ENCODE measurements at regions not wholly inside any gene's neighbourhood (a gene's known extent, or its start where the extent isn't known, plus 50 kb on each side); places are given as distances from the start of the nearest gene placed in this dataset.

GRCh38 chr10:4301291-4302045 lies 516.5 kb upstream of the KLF6 start:
- no peak for DNase-seq (ENCODE audit: insufficient read length, low spot score)
- FAIRE-seq = no peak
- no peak for TF ChIP-seq POLR2A (IDR thresholded peaks at IDR 0.05; ENCODE audit: low read depth, low read length)
- TF ChIP-seq POLR2AphosphoS5 (IDR thresholded peaks at IDR 0.05; ENCODE audit: low read depth, low read length) = no peak
- no peak for TF ChIP-seq TAF1 (IDR thresholded peaks at IDR 0.05; ENCODE audit: low read depth, low read length)
- TF ChIP-seq POU2F2 (IDR thresholded peaks at IDR 0.05; ENCODE audit: low read depth, low read length) = no peak
- no peak for TF ChIP-seq SPI1 (IDR thresholded peaks at IDR 0.05; ENCODE audit: low read depth, low read length)
- TF ChIP-seq PAX5 (IDR thresholded peaks at IDR 0.05; ENCODE audit: insufficient read depth, low read length, severe bottlenecking) = no peak

GRCh38 chr10:4296161-4296560 lies 511.2 kb upstream of the KLF6 start:
- FAIRE-seq (no peak), DNase-seq (ENCODE audit: insufficient read length, low spot score) (no peak)
- TF ChIP-seq TAF1 (IDR thresholded peaks at IDR 0.05; ENCODE audit: low read depth, low read length) (no peak), PAX5 (IDR thresholded peaks at IDR 0.05; ENCODE audit: insufficient read depth, low read length, severe bottlenecking) (no peak)

- DNase-seq (ENCODE audit: insufficient read length, low spot score) (no peak), FAIRE-seq (no peak)
- no peak for TF ChIP-seq POU2F2 (IDR thresholded peaks at IDR 0.05; ENCODE audit: low read depth, low read length)
- no peak for TF ChIP-seq TAF1 (IDR thresholded peaks at IDR 0.05; ENCODE audit: low read depth, low read length)
- TF ChIP-seq PAX5 (IDR thresholded peaks at IDR 0.05; ENCODE audit: insufficient read depth, low read length, severe bottlenecking) = no peak
- TF ChIP-seq SPI1 (IDR thresholded peaks at IDR 0.05; ENCODE audit: low read depth, low read length) = no peak
- no peak for TF ChIP-seq POLR2AphosphoS5 (IDR thresholded peaks at IDR 0.05; ENCODE audit: low read depth, low read length)
- TF ChIP-seq POLR2A (IDR thresholded peaks at IDR 0.05; ENCODE audit: low read depth, low read length) = no peak
These were observed 510.2 kb upstream of the KLF6 start for GRCh38 chr10:4294996-4295792.

GRCh38 chr10:4294271-4294670 lies 509.3 kb upstream of the KLF6 start:
- DNase-seq (ENCODE audit: insufficient read length, low spot score) = no peak
- no peak for FAIRE-seq
- no peak for TF ChIP-seq POU2F2 (IDR thresholded peaks at IDR 0.05; ENCODE audit: low read depth, low read length)
- no peak for TF ChIP-seq TAF1 (IDR thresholded peaks at IDR 0.05; ENCODE audit: low read depth, low read length)
- no peak for TF ChIP-seq PAX5 (IDR thresholded peaks at IDR 0.05; ENCODE audit: insufficient read depth, low read length, severe bottlenecking)
- TF ChIP-seq SPI1 (IDR thresholded peaks at IDR 0.05; ENCODE audit: low read depth, low read length) = no peak
- TF ChIP-seq POLR2AphosphoS5 (IDR thresholded peaks at IDR 0.05; ENCODE audit: low read depth, low read length) = no peak
- no peak for TF ChIP-seq POLR2A (IDR thresholded peaks at IDR 0.05; ENCODE audit: low read depth, low read length)

GRCh38 chr10:4291990-4292389 lies 507.0 kb upstream of the KLF6 start:
- DNase-seq (ENCODE audit: insufficient read length, low spot score) (no peak), FAIRE-seq (no peak)
- TF ChIP-seq POLR2AphosphoS5 (IDR thresholded peaks at IDR 0.05; ENCODE audit: low read depth, low read length) = no peak

GRCh38 chr10:4285121-4285520 lies 500.1 kb upstream of the KLF6 start:
- TF ChIP-seq POLR2AphosphoS5 (IDR thresholded peaks at IDR 0.05; ENCODE audit: low read depth, low read length) = no peak
- no peak for TF ChIP-seq SPI1 (IDR thresholded peaks at IDR 0.05; ENCODE audit: low read depth, low read length)
- no peak for TF ChIP-seq TAF1 (IDR thresholded peaks at IDR 0.05; ENCODE audit: low read depth, low read length)
- TF ChIP-seq PAX5 (IDR thresholded peaks at IDR 0.05; ENCODE audit: insufficient read depth, low read length, severe bottlenecking) = no peak
- FAIRE-seq = no peak
- DNase-seq (ENCODE audit: insufficient read length, low spot score) = no peak

GRCh38 chr10:4283846-4284610 lies 499.0 kb upstream of the KLF6 start:
- DNase-seq (ENCODE audit: insufficient read length, low spot score) = no peak
- TF ChIP-seq POLR2AphosphoS5 (IDR thresholded peaks at IDR 0.05; ENCODE audit: low read depth, low read length) (no peak), POU2F2 (IDR thresholded peaks at IDR 0.05; ENCODE audit: low read depth, low read length) (no peak), PAX5 (IDR thresholded peaks at IDR 0.05; ENCODE audit: insufficient read depth, low read length, severe bottlenecking) (no peak), TAF1 (IDR thresholded peaks at IDR 0.05; ENCODE audit: low read depth, low read length) (no peak)
- no peak for FAIRE-seq

GRCh38 chr10:4282496-4282895 lies 497.5 kb upstream of the KLF6 start:
- TF ChIP-seq POU2F2 (IDR thresholded peaks at IDR 0.05; ENCODE audit: low read depth, low read length) = no peak
- TF ChIP-seq SPI1 (IDR thresholded peaks at IDR 0.05; ENCODE audit: low read depth, low read length) = no peak
- FAIRE-seq (no peak), DNase-seq (ENCODE audit: insufficient read length, low spot score) (no peak)

GRCh38 chr10:4281190-4281825 lies 496.3 kb upstream of the KLF6 start:
- TF ChIP-seq PAX5 (IDR thresholded peaks at IDR 0.05; ENCODE audit: insufficient read depth, low read length, severe bottlenecking) = no peak
- no peak for TF ChIP-seq POU2F2 (IDR thresholded peaks at IDR 0.05; ENCODE audit: low read depth, low read length)
- TF ChIP-seq POLR2AphosphoS5 (IDR thresholded peaks at IDR 0.05; ENCODE audit: low read depth, low read length) = no peak
- no peak for TF ChIP-seq SPI1 (IDR thresholded peaks at IDR 0.05; ENCODE audit: low read depth, low read length)
- TF ChIP-seq TAF1 (IDR thresholded peaks at IDR 0.05; ENCODE audit: low read depth, low read length) = no peak
- no peak for TF ChIP-seq POLR2A (IDR thresholded peaks at IDR 0.05; ENCODE audit: low read depth, low read length)
- DNase-seq (ENCODE audit: insufficient read length, low spot score) = no peak
- FAIRE-seq = no peak
